Ovary (tissue), 7 donors: ENCODE measurements at regions not wholly inside any gene's neighbourhood (a gene's known extent, or its start where the extent isn't known, plus 50 kb on each side); places are given as distances from the start of the nearest gene placed in this dataset.

Experiments
- DNase-seq, 5 donors: peaks; one replicate each; pipeline ENCODE4 v3.0.0-alpha.2; 2019 to 2020
- H3K27ac ChIP-seq, 2 donors: fragments of 200-600 bp; one replicate each; pipeline versions ENCODE4 v1.5.1 to v1.8.0; 2019 to 2022
- H3K27me3 ChIP-seq: fragments of 200-600 bp; one replicate; pipeline ENCODE4 v1.8.0; 2022
- H3K36me3 ChIP-seq: fragments of 200-600 bp; sonication (generic); one replicate; pipeline ENCODE4 v1.5.1; 2019
- H3K4me1 ChIP-seq: one replicate; pipeline ENCODE4 v1.8.1; 2013; ENCODE audit warnings: mild to moderate bottlenecking, moderate library complexity; ENCODE audit not compliant: insufficient read depth
- H3K4me3 ChIP-seq: fragments of 200-600 bp; sonication (generic); one replicate; pipeline ENCODE4 v1.5.1; 2017
- H3K9me3 ChIP-seq, 2 donors: fragments of 200-600 bp in 1 of 2; sonication (generic) in 1 of 2; one replicate each; pipeline versions ENCODE4 v1.5.1 to v1.8.1; 2013 to 2019; ENCODE audit warnings: mild to moderate bottlenecking in 1 of 2, moderate library complexity in 1 of 2
- CTCF ChIP-seq, 3 donors: fragments of 450-650 bp in 2 of 3; fragments of 200-600 bp in 1 of 3; IDR thresholded peaks; one replicate each; pipeline versions ENCODE4 v1.5.1 to v1.8.0; 2016 to 2022; ENCODE audit warnings: antibody characterized with exemption in 3 of 3, mild to moderate bottlenecking in 1 of 3
- EP300 ChIP-seq: sonication (generic); formaldehyde crosslinking; IDR thresholded peaks from one replicate; pipeline ENCODE4 v1.6.1; 2017; ENCODE audit warnings: antibody characterized with exemption
- POLR2A ChIP-seq: fragments of 450-650 bp; IDR thresholded peaks from one replicate; pipeline ENCODE4 v1.6.1; 2017; ENCODE audit warnings: antibody characterized with exemption, mild to moderate bottlenecking, moderate library complexity
- WGBS, 3 donors: extraction: QIAGEN DNeasy Blood & Tissue Kit in 1 of 3; methylation state at CpG; one replicate each; pipeline versions ENCODE4 v1.1.5 to v1.1.7; 2013 to 2017; 5-methylcytosine and 5-hydroxymethylcytosine counted together
- intact Hi-C, 4 donors: fragments of 100-400 bp; cut with DNase I; formaldehyde crosslinking; loops; one replicate each; pipeline versions ENCODE4 v1.11.0 to v1.15.1; 2022 to 2023
- donor health status: DM: no; HTN: no; CAD: no; lungs with moderate emphysema.
- donor health status: DM: no; HTN: no; CAD: no.
- donor health status: Bipolar disorder and iron deficiency.
- donor health status: DM: no; HTN: no; CAD: no.
- donor health status: DM: yes; HTN: yes; CAD: no.

- Histone ChIP-seq H3K4me1 (no peaks in the 10 kb centered on the region), H3K27ac (no peak overlapping the region), H3K27me3 (no peaks in the 10 kb centered on the region), H3K36me3 (no peaks in the 10 kb centered on the region), H3K9me3 (no peaks in the 10 kb centered on the region), H3K4me3 (no peak overlapping the region)
- intact Hi-C loops = no loop called here
- 90 to 96% (median 93%) methylated on average over 1 of the region's 1 CpG for WGBS, 3 donors
- TF ChIP-seq EP300 = no peak
- TF ChIP-seq POLR2A = no peak
- TF ChIP-seq CTCF (IDR thresholded peaks at IDR 0.05) = no peak
- no peak for DNase-seq
Observed at GRCh38 chr1:191176131-191176530, 698.5 kb upstream of the BRINP3 start.

- no peaks in the 10 kb centered on the region for H3K36me3 ChIP-seq
- no peaks in the 10 kb centered on the region for H3K4me1 ChIP-seq
- no peak overlapping the region for H3K4me3 ChIP-seq
- no peak overlapping the region for H3K27ac ChIP-seq
- H3K27me3 ChIP-seq = no peaks in the 10 kb centered on the region
- TF ChIP-seq EP300 (no peak), CTCF (IDR thresholded peaks at IDR 0.05) (no peak), POLR2A (no peak)
- 64 to 87% (median 72%) methylated on average over 2 of the region's 2 CpGs for WGBS, 3 donors
- intact Hi-C loops = no loop called here
- no peak for DNase-seq
- no peaks in the 10 kb centered on the region for H3K9me3 ChIP-seq
Observed at GRCh38 chr1:191206513-191207207, 729.0 kb upstream of the BRINP3 start.

- TF ChIP-seq EP300 (no peak), CTCF (IDR thresholded peaks at IDR 0.05) (no peak), POLR2A (no peak)
- no peaks in the 10 kb centered on the region for H3K4me1 ChIP-seq
- no peak overlapping the region for H3K4me3 ChIP-seq
- no peak overlapping the region for H3K27ac ChIP-seq
- H3K27me3 ChIP-seq = peaks cover 4% of the 10 kb centered on the region
- H3K9me3 ChIP-seq = no peaks in the 10 kb centered on the region
- no peak for DNase-seq
- 68 to 80% (median 75%) methylated on average over 5 of the region's 5 CpGs for WGBS, 3 donors
- no peaks in the 10 kb centered on the region for H3K36me3 ChIP-seq
- intact Hi-C loops = no loop called here
Observed at GRCh38 chr1:191222206-191222605, 744.5 kb upstream of the BRINP3 start.

- H3K27me3 ChIP-seq = no peaks in the 10 kb centered on the region
- WGBS, 3 donors = 51 to 73% (median 61%) methylated on average over 3 of the region's 3 CpGs
Observed at GRCh38 chr1:191240925-191241324, 763.3 kb upstream of the BRINP3 start.

More at GRCh38 chr1:191240925-191241324, 763.3 kb upstream of the BRINP3 start:
- Histone ChIP-seq H3K27ac (no peak overlapping the region), H3K4me3 (no peak overlapping the region), H3K36me3 (no peaks in the 10 kb centered on the region), H3K4me1 (no peaks in the 10 kb centered on the region), H3K9me3 (no peaks in the 10 kb centered on the region)
- DNase-seq = no peak
- intact Hi-C loops = no loop called here
- TF ChIP-seq CTCF (IDR thresholded peaks at IDR 0.05) (no peak), POLR2A (no peak), EP300 (no peak)
